Cardiac muscle cell (in vitro differentiated cells and primary cell): ENCODE measurements at regions not wholly inside any gene's neighbourhood (a gene's known extent, or its start where the extent isn't known, plus 50 kb on each side); places are given as distances from the start of the nearest gene placed in this dataset.

Experiments
- DNase-seq, 2 donors: peaks; one replicate each; pipeline versions ENCODE4 v3.0.0 to v3.0.0-alpha.2; 2010 to 2017; ENCODE audit warnings: low read depth in 1 of 2, low spot score in 1 of 2
- H3K27ac ChIP-seq: fragments of 200-600 bp; sonication (generic); 2 replicates; pipeline ENCODE4 v1.5.1; 2016
- H3K27me3 ChIP-seq: fragments of 200-600 bp; sonication (generic); 2 replicates; pipeline ENCODE4 v1.6.0; 2016; ENCODE audit warnings: control low read depth
- H3K36me3 ChIP-seq: fragments of 200-600 bp; sonication (generic); 2 replicates; pipeline ENCODE4 v1.5.1; 2016; ENCODE audit warnings: control low read depth
- H3K4me1 ChIP-seq: fragments of 200-600 bp; sonication (generic); 2 replicates; pipeline ENCODE4 v1.8.1; 2017; ENCODE audit warnings: low read depth, mild to moderate bottlenecking, mixed run types
- H3K4me3 ChIP-seq: fragments of 200-600 bp; sonication (generic); 2 replicates; pipeline ENCODE4 v1.5.1; 2016; ENCODE audit warnings: mild to moderate bottlenecking
- H3K9me3 ChIP-seq: fragments of 200-600 bp; sonication (generic); 2 replicates; pipeline ENCODE4 v1.5.1; 2017; ENCODE audit warnings: low read depth, mild to moderate bottlenecking, control low read depth
- CTCF ChIP-seq: IDR thresholded peaks from 2 replicates; pipeline ENCODE4 v1.5.1; 2012; ENCODE audit warnings: low read depth, mild to moderate bottlenecking, low read length

GRCh38 chr11:130798280-130798679, 118.0 kb downstream of the SNX19 start:
- H3K36me3 ChIP-seq: no peaks in the 10 kb centered on the region

GRCh38 chr11:130798801-130799200, 117.5 kb downstream of the SNX19 start:
- Histone ChIP-seq H3K27me3 (no peaks in the 10 kb centered on the region), H3K36me3 (no peaks in the 10 kb centered on the region), H3K9me3 (peaks cover 3% of the 10 kb centered on the region), H3K4me3 (no peak overlapping the region), H3K4me1 (no peaks in the 10 kb centered on the region), H3K27ac (no peak overlapping the region)
- no peak for DNase-seq
- TF ChIP-seq CTCF: no peak

More at GRCh38 chr11:130798280-130798679, 118.0 kb downstream of the SNX19 start:
- Histone ChIP-seq H3K4me1 (no peaks in the 10 kb centered on the region), H3K4me3 (no peak overlapping the region), H3K27me3 (no peaks in the 10 kb centered on the region), H3K27ac (no peak overlapping the region), H3K9me3 (peaks cover 3% of the 10 kb centered on the region)
- no peak for TF ChIP-seq CTCF
- DNase-seq: peak in 1 of 2 donors; percentile 57

DNA sequence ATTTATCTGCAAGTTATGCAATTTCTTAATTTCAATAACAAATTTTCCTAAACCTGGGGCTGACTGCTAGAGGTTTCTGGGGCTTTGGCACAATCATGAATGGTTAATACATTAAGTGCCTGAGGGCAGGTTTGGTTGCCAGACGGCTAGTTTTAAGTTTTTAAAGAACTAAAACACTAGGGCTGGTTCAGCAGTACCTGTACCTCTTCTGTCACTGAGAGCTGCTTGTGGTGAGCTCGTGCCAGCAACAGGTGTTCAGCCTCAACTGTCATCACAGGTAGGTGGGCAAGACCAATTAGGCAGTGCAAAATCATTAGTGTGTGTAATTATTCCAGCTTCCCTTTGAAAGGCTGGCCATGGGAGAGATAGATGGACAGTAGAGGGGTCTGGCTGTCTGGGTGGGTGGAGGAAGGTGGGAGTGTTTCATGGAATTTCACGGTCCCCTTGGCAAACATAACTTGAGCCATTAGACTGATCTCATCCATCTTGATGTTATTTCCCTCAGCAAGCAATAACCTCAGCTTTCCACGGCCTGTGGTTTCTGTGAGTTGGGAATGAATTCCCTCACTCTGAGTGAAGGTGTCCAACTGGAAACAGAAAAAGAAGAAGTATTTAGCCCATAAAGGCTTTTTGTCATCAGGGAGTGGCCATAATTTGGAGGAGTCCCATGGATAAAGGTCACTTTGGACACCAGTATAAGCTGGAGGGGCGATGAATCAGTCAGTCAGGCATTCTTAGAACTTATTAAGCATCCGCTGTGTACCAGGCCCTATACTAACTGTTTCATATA, 114.8 kb downstream of the SNX19 start:
- no peaks in the 10 kb centered on the region for H3K9me3 ChIP-seq
- TF ChIP-seq CTCF: no peak
- no peak for DNase-seq
- no peak overlapping the region for H3K27ac ChIP-seq
- no peaks in the 10 kb centered on the region for H3K27me3 ChIP-seq
- no peaks in the 10 kb centered on the region for H3K36me3 ChIP-seq
- H3K4me1 ChIP-seq: no peaks in the 10 kb centered on the region
- no peak overlapping the region for H3K4me3 ChIP-seq

DNA sequence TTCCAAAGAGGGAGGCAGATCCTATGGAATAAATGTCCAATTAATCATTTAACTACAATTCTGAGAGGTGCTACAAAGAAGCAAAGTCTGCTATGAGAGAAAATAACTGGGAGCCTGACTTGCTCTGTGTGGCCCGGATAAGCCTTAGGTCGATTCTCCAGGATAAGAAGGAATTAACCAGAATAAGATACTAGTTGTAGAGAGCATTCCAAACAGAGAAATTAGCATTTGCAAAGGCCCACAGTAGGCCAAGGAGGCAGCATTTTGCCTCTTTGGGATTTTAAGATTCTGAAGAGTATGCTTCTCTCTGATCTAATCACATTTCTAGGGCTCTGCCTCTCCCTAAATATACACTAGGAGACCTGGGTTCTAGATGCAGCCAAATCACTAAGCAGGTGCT, 113.7 kb downstream of the SNX19 start:
- DNase-seq: no peak
- no peak for TF ChIP-seq CTCF
- no peaks in the 10 kb centered on the region for H3K27me3 ChIP-seq

DNA sequence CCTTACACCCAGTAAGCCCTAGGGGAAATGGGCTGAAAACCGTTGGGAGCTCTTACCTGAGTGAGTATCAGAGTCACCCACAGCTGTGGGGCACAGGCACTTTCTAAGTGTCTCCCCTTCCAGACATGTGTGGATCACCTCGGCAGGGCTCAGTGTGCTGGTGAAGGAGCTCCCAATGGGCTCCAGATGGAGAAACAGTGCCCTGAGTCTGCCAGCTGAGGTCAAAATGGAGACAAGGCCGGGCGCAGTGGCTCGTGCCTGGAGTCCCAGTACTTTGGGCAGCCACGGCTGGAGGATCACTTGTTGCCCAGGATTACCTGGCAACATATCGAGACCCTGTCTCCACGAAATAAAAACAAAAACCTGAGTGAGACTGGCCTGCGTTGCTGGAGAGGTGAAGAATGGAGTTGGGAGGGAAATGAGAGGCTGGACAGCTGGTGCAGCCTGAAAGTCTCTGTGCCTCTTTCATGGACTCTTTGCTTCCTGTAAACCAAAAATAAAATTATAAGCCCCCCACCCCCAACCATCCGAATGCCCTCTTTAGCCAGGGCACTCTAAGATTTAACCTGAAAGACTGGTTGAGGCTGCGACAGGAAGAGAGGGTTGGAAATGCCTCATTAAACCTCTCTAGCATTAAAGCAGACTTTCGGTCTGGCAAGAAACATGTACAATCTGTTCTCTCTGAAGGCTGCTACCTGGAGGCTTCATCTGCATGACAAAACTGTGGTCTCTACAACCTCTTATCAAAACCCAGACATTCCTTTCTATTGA, 111.8 kb downstream of the SNX19 start:
- Histone ChIP-seq H3K4me3 (no peak overlapping the region), H3K36me3 (no peaks in the 10 kb centered on the region), H3K4me1 (no peaks in the 10 kb centered on the region), H3K27me3 (no peaks in the 10 kb centered on the region), H3K27ac (no peak overlapping the region), H3K9me3 (no peaks in the 10 kb centered on the region)
- no peak for DNase-seq
- no peak for TF ChIP-seq CTCF

More for the DNA sequence above, 113.7 kb downstream of the SNX19 start:
- no peak overlapping the region for H3K27ac ChIP-seq
- no peaks in the 10 kb centered on the region for H3K36me3 ChIP-seq
- H3K9me3 ChIP-seq: no peaks in the 10 kb centered on the region
- no peak overlapping the region for H3K4me3 ChIP-seq
- H3K4me1 ChIP-seq: no peaks in the 10 kb centered on the region
